BJ (cell line): ENCODE measurements at regions not wholly inside any gene's neighbourhood (a gene's known extent, or its start where the extent isn't known, plus 50 kb on each side); places are given as distances from the start of the nearest gene placed in this dataset.

ENCODE experiments used
- CTCF ChIA-PET: fragments of 350-600 bp; formaldehyde crosslinking; extraction: SDS; loops from one replicate; lab custom pipeline; 2021; ENCODE audit warnings: antibody characterized with exemption, inconsistent platforms; lab: Yijun Ruan, JAX
- POLR2A ChIA-PET: fragments of 300-600 bp; sonication (Branson Sonifier 250); formaldehyde crosslinking; extraction: SDS; loops from one replicate; lab custom pipeline; 2021; ENCODE audit warnings: antibody characterized with exemption; lab: Charles Lee
- DNase-seq: peaks from one replicate; pipeline ENCODE4 v3.0.0-alpha.2; 2011; ENCODE audit warnings: low read depth
- H3K27me3 ChIP-seq: 2 replicates; pipeline ENCODE4 v1.6.0; 2011; ENCODE audit warnings: low read length; ENCODE audit not compliant: control insufficient read depth, insufficient read depth
- H3K36me3 ChIP-seq: 2 replicates; pipeline ENCODE4 v1.5.1; 2011; ENCODE audit warnings: low read length; ENCODE audit not compliant: control insufficient read depth, insufficient read depth
- H3K4me3 ChIP-seq: 2 replicates; pipeline ENCODE4 v1.5.1; 2011; ENCODE audit warnings: low read depth, mild to moderate bottlenecking, control low read depth, low read length
- TF ChIP-seq, protein P1 (sequence below): IDR thresholded peaks from 2 replicates; pipeline ENCODE4 v1.5.1; 2011; ENCODE audit warnings: low read depth, mild to moderate bottlenecking, control low read depth, inconsistent platforms, low read length, moderate library complexity; ENCODE audit not compliant: insufficient read depth

DNA sequence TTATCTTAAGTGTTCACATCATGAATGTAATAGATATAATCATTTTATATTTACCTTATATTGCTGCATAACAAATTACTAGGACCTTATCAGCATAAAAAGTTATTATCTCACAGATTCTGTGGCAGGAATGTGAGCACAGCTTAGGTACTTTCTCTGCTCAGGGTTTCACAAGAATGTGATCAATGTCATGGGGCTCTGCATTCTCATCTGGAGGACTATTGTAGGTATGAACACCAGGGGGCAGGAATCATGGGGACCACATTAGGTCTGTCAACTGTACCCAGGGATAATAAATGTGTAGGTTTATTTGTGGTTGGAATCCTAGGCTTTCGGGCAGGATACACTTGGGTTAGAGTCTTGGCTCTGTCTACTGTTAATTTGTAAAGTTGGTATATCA is 519.2 kb downstream of the ARAP2 start:
- Histone ChIP-seq H3K27me3 (no peaks in the 10 kb centered on the region), H3K4me3 (no peak overlapping the region), H3K36me3 (no peaks in the 10 kb centered on the region)
- TF ChIP-seq, protein P1, sequence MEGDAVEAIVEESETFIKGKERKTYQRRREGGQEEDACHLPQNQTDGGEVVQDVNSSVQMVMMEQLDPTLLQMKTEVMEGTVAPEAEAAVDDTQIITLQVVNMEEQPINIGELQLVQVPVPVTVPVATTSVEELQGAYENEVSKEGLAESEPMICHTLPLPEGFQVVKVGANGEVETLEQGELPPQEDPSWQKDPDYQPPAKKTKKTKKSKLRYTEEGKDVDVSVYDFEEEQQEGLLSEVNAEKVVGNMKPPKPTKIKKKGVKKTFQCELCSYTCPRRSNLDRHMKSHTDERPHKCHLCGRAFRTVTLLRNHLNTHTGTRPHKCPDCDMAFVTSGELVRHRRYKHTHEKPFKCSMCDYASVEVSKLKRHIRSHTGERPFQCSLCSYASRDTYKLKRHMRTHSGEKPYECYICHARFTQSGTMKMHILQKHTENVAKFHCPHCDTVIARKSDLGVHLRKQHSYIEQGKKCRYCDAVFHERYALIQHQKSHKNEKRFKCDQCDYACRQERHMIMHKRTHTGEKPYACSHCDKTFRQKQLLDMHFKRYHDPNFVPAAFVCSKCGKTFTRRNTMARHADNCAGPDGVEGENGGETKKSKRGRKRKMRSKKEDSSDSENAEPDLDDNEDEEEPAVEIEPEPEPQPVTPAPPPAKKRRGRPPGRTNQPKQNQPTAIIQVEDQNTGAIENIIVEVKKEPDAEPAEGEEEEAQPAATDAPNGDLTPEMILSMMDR = no peak
- DNase-seq = no peak
- POLR2A ChIA-PET = no interaction called here
- CTCF ChIA-PET = no interaction called here

DNA sequence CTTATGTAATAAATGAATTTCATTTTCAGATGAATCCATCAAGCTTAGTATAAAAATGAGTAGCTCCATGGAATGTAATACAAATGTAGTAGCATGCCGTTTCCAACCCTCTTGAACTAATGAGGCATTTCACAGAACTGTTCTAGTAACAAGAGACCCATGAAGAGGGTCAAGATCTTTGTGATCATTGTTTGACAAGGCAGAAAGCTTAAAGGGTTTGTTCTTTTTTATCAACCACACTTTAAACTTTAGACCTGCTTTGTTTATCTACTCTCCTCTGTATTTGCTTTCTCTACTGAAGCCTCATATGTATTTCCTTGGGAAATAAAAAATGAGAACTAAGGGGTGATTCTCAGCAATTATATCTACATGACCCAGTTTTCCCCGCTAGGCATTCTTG is 513.9 kb downstream of the ARAP2 start:
- H3K27me3 ChIP-seq = no peaks in the 10 kb centered on the region
- no peaks in the 10 kb centered on the region for H3K36me3 ChIP-seq
- ChIA-PET CTCF (no interaction called here), POLR2A (no interaction called here)
- TF ChIP-seq, protein P1 = no peak
- DNase-seq = no peak
- H3K4me3 ChIP-seq = no peak overlapping the region

DNA sequence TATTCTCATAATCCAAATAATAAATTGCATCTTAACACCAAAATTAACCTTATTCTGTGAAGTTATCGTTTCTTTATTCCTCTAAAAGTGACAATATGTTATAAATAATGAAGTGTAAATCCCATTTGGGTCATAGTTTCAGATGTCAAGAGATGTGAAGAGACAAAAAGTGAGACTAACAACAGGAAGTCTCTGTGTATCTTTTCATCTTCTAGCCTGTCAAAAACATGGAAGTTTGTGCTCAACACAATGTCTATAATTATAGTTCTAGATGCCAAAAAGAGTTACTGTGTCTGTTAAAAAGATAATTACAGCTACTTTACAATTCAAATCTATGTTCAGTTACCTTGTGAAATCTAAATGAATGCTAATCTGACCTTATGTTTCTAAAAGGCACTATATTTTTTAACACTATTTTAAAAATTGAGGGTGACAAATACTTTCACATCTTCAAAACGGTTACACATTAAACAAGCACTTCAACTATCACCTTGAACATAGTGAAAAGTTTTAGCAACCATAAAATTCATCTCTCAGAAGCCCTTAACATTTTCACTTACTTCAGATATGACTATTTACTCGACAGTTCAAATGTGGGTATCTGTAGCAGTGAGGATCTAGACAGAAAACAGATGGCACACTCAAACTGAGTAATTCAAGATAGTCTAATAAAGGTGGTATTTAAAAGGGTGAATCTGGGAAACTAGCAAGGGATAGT is 509.8 kb downstream of the ARAP2 start:
- POLR2A ChIA-PET = no interaction called here
- TF ChIP-seq, protein P1 = no peak
- CTCF ChIA-PET = no interaction called here
- no peak for DNase-seq
- Histone ChIP-seq H3K4me3 (no peak overlapping the region), H3K36me3 (no peaks in the 10 kb centered on the region), H3K27me3 (no peaks in the 10 kb centered on the region)

DNA sequence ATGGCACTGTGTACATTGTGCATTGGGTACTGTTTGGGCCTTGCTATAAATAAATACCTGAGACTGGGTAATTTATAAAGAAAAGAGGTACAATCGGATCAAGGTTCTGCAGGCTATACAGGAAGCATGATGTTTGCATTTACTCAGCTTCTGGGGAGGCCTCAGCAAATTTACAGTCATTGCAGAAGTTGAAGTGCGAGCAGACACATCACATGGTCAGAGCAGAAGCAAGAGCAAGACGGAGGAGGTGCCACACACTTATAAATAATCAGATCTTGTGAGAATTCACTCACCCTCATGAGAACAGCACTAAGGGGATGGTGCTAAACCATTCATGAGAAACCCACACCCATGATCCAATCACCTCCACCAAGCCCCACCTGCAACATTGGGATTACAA is 505.0 kb downstream of the ARAP2 start:
- CTCF ChIA-PET = no interaction called here
- POLR2A ChIA-PET = no interaction called here
- Histone ChIP-seq H3K36me3 (no peaks in the 10 kb centered on the region), H3K27me3 (no peaks in the 10 kb centered on the region), H3K4me3 (no peak overlapping the region)
- no peak for DNase-seq
- TF ChIP-seq, protein P1 = no peak

DNA sequence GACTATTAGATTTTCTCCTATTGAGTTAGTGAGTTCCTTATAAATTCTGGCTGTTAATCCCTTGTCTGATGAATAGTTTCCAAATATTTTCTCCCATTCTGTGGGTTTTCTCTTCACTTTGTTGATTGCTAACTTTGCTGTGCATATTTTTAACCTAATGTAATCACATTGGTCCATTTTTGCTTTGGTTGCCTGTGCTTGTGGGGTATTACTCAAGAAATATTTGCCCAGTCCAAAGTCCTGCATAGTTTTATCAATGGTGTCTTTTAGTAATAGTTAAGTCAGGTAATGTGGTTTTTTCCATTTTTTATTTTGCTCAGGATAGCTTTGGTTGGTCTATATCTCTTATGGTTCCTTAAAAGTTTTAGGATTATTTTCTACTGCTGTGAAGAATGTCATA is 490.3 kb downstream of the ARAP2 start:
- DNase-seq = no peak
- CTCF ChIA-PET = interaction anchor here (1.0 kb wide), 1 partner anchor 21 kb away, joined by 3 read pairs; no protein-coding TSS in a partner anchor
- TF ChIP-seq, protein P1 = no peak
- Histone ChIP-seq H3K4me3 (no peak overlapping the region), H3K36me3 (no peaks in the 10 kb centered on the region), H3K27me3 (no peaks in the 10 kb centered on the region)
- POLR2A ChIA-PET = no interaction called here
